WTC11 (cell line): ENCODE measurements at regions not wholly inside any gene's neighbourhood (a gene's known extent, or its start where the extent isn't known, plus 50 kb on each side); places are given as distances from the start of the nearest gene placed in this dataset.

ENCODE experiments used
- ARID4B ChIP-seq: sonication (generic); formaldehyde crosslinking; IDR thresholded peaks from 2 replicates; pipeline ENCODE4 v1.8.0; 2023; ENCODE audit warnings: missing genetic modification reagents, mild to moderate bottlenecking, borderline replicate concordance
- CDX4 ChIP-seq: fragments of 250-450 bp; sonication (Bioruptor Pico); IDR thresholded peaks from 2 replicates; pipeline ENCODE4 v1.9.0; 2021; ENCODE audit warnings: moderate library complexity, mild to moderate bottlenecking, inconsistent platforms, borderline replicate concordance
- ESRRA ChIP-seq: sonication (generic); formaldehyde crosslinking; IDR thresholded peaks from 2 replicates; pipeline ENCODE4 v1.8.1; 2022; ENCODE audit warnings: mild to moderate bottlenecking, missing genetic modification reagents, borderline replicate concordance
- MAX ChIP-seq: sonication (generic); formaldehyde crosslinking; IDR thresholded peaks from 2 replicates; pipeline ENCODE4 v1.8.0; 2022; ENCODE audit warnings: mild to moderate bottlenecking, missing genetic modification reagents
- PRDM15 ChIP-seq: sonication (generic); formaldehyde crosslinking; IDR thresholded peaks from 2 replicates; pipeline ENCODE4 v1.8.0; 2022; ENCODE audit warnings: missing genetic modification reagents
- ZNF317 ChIP-seq: sonication (generic); formaldehyde crosslinking; IDR thresholded peaks from 2 replicates; pipeline ENCODE4 v1.8.1; 2023; ENCODE audit warnings: low read depth, mild to moderate bottlenecking, moderate library complexity, missing genetic modification reagents, borderline replicate concordance
- TF ChIP-seq, protein P1 (sequence below): fragments of 200-600 bp; IDR thresholded peaks from 2 replicates; pipeline ENCODE4 v1.8.0; 2022; ENCODE audit warnings: antibody characterized with exemption
- TF ChIP-seq, protein P2 (sequence below): sonication (generic); formaldehyde crosslinking; IDR thresholded peaks from 2 replicates; pipeline ENCODE4 v1.8.1; 2023; ENCODE audit warnings: mild to moderate bottlenecking, missing genetic modification reagents, moderate library complexity

GRCh38 chr4:73312967-73313366 lies 54.4 kb upstream of the ANKRD17 start:
- TF ChIP-seq CDX4 (CRISPR knock-in tag) (no peak), MAX (CRISPR knock-in tag) (no peak), ESRRA (CRISPR knock-in tag) (no peak), PRDM15 (CRISPR knock-in tag) (no peak), ARID4B (CRISPR knock-in tag) (no peak), ZNF317 (no peak)
- TF ChIP-seq, protein P1, sequence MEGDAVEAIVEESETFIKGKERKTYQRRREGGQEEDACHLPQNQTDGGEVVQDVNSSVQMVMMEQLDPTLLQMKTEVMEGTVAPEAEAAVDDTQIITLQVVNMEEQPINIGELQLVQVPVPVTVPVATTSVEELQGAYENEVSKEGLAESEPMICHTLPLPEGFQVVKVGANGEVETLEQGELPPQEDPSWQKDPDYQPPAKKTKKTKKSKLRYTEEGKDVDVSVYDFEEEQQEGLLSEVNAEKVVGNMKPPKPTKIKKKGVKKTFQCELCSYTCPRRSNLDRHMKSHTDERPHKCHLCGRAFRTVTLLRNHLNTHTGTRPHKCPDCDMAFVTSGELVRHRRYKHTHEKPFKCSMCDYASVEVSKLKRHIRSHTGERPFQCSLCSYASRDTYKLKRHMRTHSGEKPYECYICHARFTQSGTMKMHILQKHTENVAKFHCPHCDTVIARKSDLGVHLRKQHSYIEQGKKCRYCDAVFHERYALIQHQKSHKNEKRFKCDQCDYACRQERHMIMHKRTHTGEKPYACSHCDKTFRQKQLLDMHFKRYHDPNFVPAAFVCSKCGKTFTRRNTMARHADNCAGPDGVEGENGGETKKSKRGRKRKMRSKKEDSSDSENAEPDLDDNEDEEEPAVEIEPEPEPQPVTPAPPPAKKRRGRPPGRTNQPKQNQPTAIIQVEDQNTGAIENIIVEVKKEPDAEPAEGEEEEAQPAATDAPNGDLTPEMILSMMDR, result no peak
- TF ChIP-seq, protein P2, sequence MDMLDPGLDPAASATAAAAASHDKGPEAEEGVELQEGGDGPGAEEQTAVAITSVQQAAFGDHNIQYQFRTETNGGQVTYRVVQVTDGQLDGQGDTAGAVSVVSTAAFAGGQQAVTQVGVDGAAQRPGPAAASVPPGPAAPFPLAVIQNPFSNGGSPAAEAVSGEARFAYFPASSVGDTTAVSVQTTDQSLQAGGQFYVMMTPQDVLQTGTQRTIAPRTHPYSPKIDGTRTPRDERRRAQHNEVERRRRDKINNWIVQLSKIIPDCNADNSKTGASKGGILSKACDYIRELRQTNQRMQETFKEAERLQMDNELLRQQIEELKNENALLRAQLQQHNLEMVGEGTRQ (CRISPR knock-in tag), result no peak
